H1 (cell line): ENCODE measurements at regions not wholly inside any gene's neighbourhood (a gene's known extent, or its start where the extent isn't known, plus 50 kb on each side); places are given as distances from the start of the nearest gene placed in this dataset.

Experiments used
- CTCF ChIA-PET: fragments of 300-600 bp; sonication (Branson Sonifier 250); formaldehyde crosslinking; loops from one replicate; lab custom pipeline; 2021; ENCODE audit not compliant: partially characterized antibody; lab: Charles Lee
- POLR2A ChIA-PET: fragments of 300-600 bp; sonication (Branson Sonifier 250); formaldehyde crosslinking; loops from one replicate; lab custom pipeline; 2021; ENCODE audit warnings: inconsistent platforms; ENCODE audit not compliant: partially characterized antibody; lab: Charles Lee
- DNase-seq, 2 experiments: peaks; one replicate each; pipeline versions ENCODE4 v3.0.0 to v3.0.0-alpha.2; 2010 to 2022; ENCODE audit warnings: low spot score in 2 of 2, low read depth in 1 of 2, mixed read lengths in 1 of 2
- FAIRE-seq: peaks from 2 replicates; lab custom pipeline; 2011; peaks lifted over from hg19 to GRCh38; lab: Jason Lieb, UNC
- H2AFZ ChIP-seq: 2 replicates; pipeline ENCODE4 v1.8.1; 2012; ENCODE audit warnings: low read length, inconsistent platforms
- H2AK5ac ChIP-seq: 2 replicates; pipeline ENCODE4 v1.6.1; 2013; ENCODE audit warnings: low read depth, low read length
- H2BK120ac ChIP-seq: replicated peaks from 2 replicates; pipeline ENCODE3; 2013; ENCODE audit warnings: low read depth, low read length, inconsistent platforms
- H2BK12ac ChIP-seq: 2 replicates; pipeline ENCODE4 v1.6.1; 2013; ENCODE audit warnings: low read depth, low read length
- H2BK15ac ChIP-seq: 2 replicates; pipeline ENCODE4 v1.6.1; 2013; ENCODE audit warnings: low read length
- H2BK20ac ChIP-seq: 2 replicates; pipeline ENCODE4 v1.6.1; 2013; ENCODE audit warnings: low read length
- H2BK5ac ChIP-seq: 2 replicates; pipeline ENCODE4 v1.6.1; 2013; ENCODE audit warnings: low read depth, low read length
- H3K14ac ChIP-seq: 2 replicates; pipeline ENCODE4 v1.6.1; 2013; ENCODE audit warnings: inconsistent platforms; ENCODE audit not compliant: insufficient read length
- H3K18ac ChIP-seq: 2 replicates; pipeline ENCODE4 v1.6.1; 2013; ENCODE audit warnings: low read length; ENCODE audit errors: extremely low read depth
- H3K23ac ChIP-seq: 2 replicates; pipeline ENCODE4 v1.6.1; 2013; ENCODE audit warnings: inconsistent platforms; ENCODE audit not compliant: insufficient read length
- H3K23me2 ChIP-seq: 2 replicates; pipeline ENCODE4 v1.6.1; 2013; ENCODE audit warnings: low read depth, low read length
- H3K27ac ChIP-seq: 2 replicates; pipeline ENCODE4 v1.6.1; 2011; ENCODE audit warnings: low read depth, low read length, inconsistent platforms
- H3K27me3 ChIP-seq, 4 experiments: replicated peaks in 1 of 4; 1 replicate in 1 of 4; 2 replicates in 3 of 4; pipeline versions ENCODE4 v1.6.1 to v1.8.1; 2011 to 2013; ENCODE audit warnings: low read length in 3 of 4, mild to moderate bottlenecking in 3 of 4, inconsistent platforms in 2 of 4, mixed read lengths in 2 of 4, moderate library complexity in 1 of 4; ENCODE audit not compliant: control insufficient read depth in 3 of 4, insufficient read depth in 3 of 4; ENCODE audit errors: extremely low read depth in 1 of 4
- H3K36me3 ChIP-seq, 4 experiments: 2 replicates each; pipeline versions ENCODE4 v1.6.1 to v1.8.1; 2011 to 2013; ENCODE audit warnings: mild to moderate bottlenecking in 4 of 4, low read length in 3 of 4, moderate library complexity in 2 of 4, control low read depth in 1 of 4, inconsistent platforms in 1 of 4; ENCODE audit not compliant: insufficient read depth in 4 of 4, control insufficient read depth in 2 of 4
- H3K4ac ChIP-seq: replicated peaks from 2 replicates; pipeline ENCODE3; 2013; ENCODE audit warnings: low read length, low read depth, mixed read lengths, inconsistent platforms; ENCODE audit not compliant: insufficient read length
- H3K4me1 ChIP-seq, 4 experiments: replicated peaks in 1 of 4; 1 replicate in 1 of 4; 2 replicates in 3 of 4; pipeline versions ENCODE4 v1.6.1 to v1.8.1; 2011 to 2013; ENCODE audit warnings: low read length in 3 of 4, inconsistent platforms in 2 of 4, mixed read lengths in 1 of 4; ENCODE audit not compliant: insufficient read depth in 4 of 4, control insufficient read depth in 3 of 4
- H3K4me2 ChIP-seq, 2 experiments: 2 replicates each; pipeline versions ENCODE4 v1.6.1 to v1.8.1; 2011 to 2013; ENCODE audit warnings: low read depth in 2 of 2, low read length in 2 of 2, control low read depth in 1 of 2, inconsistent platforms in 1 of 2, mild to moderate bottlenecking in 1 of 2; ENCODE audit not compliant: insufficient read depth in 1 of 2
- H3K4me3 ChIP-seq, 4 experiments: fragments of 200-600, 300-600 bp in 1 of 4; sonication (generic), shearing (Covaris generic), sonication (Bioruptor Twin) in 1 of 4; 2 replicates each; pipeline versions ENCODE4 v1.5.1 to v1.8.1; 2011 to 2016; ENCODE audit warnings: low read length in 4 of 4, low read depth in 3 of 4, control low read depth in 2 of 4, inconsistent platforms in 2 of 4, mild to moderate bottlenecking in 2 of 4, mixed read lengths in 1 of 4, moderate library complexity in 1 of 4; ENCODE audit not compliant: insufficient read depth in 2 of 4; ENCODE audit errors: extremely low read depth in 1 of 4
- H3K56ac ChIP-seq: replicated peaks from 2 replicates; pipeline ENCODE3; 2013; ENCODE audit warnings: low read depth, mild to moderate bottlenecking, mixed read lengths, low read length, inconsistent platforms; ENCODE audit not compliant: insufficient read length
- H3K79me1 ChIP-seq: 2 replicates; pipeline ENCODE4 v1.6.1; 2013; ENCODE audit warnings: low read depth, low read length, control low read depth
- H3K79me2 ChIP-seq, 2 experiments: 2 replicates each; pipeline versions ENCODE4 v1.6.1 to v1.8.1; 2012 to 2013; ENCODE audit warnings: low read length in 2 of 2, mild to moderate bottlenecking in 2 of 2, inconsistent platforms in 1 of 2; ENCODE audit not compliant: insufficient read depth in 2 of 2, control insufficient read depth in 1 of 2
- H3K9ac ChIP-seq, 4 experiments: replicated peaks in 1 of 4; 1 replicate in 1 of 4; 2 replicates in 3 of 4; pipeline versions ENCODE4 v1.6.1 to v1.8.1; 2011 to 2013; ENCODE audit warnings: low read depth in 3 of 4, low read length in 3 of 4, control low read depth in 2 of 4, mild to moderate bottlenecking in 2 of 4, moderate library complexity in 2 of 4, inconsistent platforms in 1 of 4; ENCODE audit errors: extremely low read depth in 1 of 4
- H3K9me3 ChIP-seq, 2 experiments: 2 replicates each; pipeline versions ENCODE4 v1.6.1 to v1.8.1; 2012 to 2013; ENCODE audit warnings: mild to moderate bottlenecking in 2 of 2, moderate library complexity in 2 of 2, control low read depth in 1 of 2, inconsistent platforms in 1 of 2, low read depth in 1 of 2, low read length in 1 of 2, mixed read lengths in 1 of 2; ENCODE audit not compliant: insufficient read depth in 2 of 2
- H4K20me1 ChIP-seq, 2 experiments: replicated peaks in 1 of 2; 2 replicates each; pipeline versions ENCODE3 to v1.8.1; 2011 to 2013; ENCODE audit warnings: inconsistent platforms in 2 of 2, low read length in 2 of 2, mild to moderate bottlenecking in 1 of 2; ENCODE audit not compliant: insufficient read depth in 2 of 2, control insufficient read depth in 1 of 2
- H4K5ac ChIP-seq: 2 replicates; pipeline ENCODE4 v1.6.1; 2013; ENCODE audit warnings: low read length, low read depth, mixed read lengths, inconsistent platforms; ENCODE audit not compliant: insufficient read length
- H4K8ac ChIP-seq: 2 replicates; pipeline ENCODE4 v1.8.0; 2013; ENCODE audit warnings: mild to moderate bottlenecking, moderate library complexity, low read length, inconsistent platforms; ENCODE audit not compliant: insufficient read depth; ENCODE audit errors: extremely low read depth
- H4K91ac ChIP-seq: replicated peaks from 2 replicates; pipeline ENCODE3; 2013; ENCODE audit warnings: low read length, mixed read lengths, inconsistent platforms; ENCODE audit not compliant: insufficient read length
- CHD1 ChIP-seq: IDR thresholded peaks from 2 replicates; pipeline ENCODE4 v1.6.1; 2012; ENCODE audit warnings: low read depth, low read length, improper control_type of control experiment
- RAD21 ChIP-seq, 2 experiments: IDR thresholded peaks in 1 of 2; conservative IDR thresholded peaks in 1 of 2; 2 replicates each; pipeline ENCODE4 v1.6.1; 2011; ENCODE audit warnings: low read depth in 2 of 2, low read length in 2 of 2, improper control_type of control experiment in 1 of 2, inconsistent platforms in 1 of 2, mild to moderate bottlenecking in 1 of 2, moderate library complexity in 1 of 2
- WGBS, 2 experiments: shearing (Covaris generic) in 1 of 2; methylation state at CpG; one replicate each; pipeline versions ENCODE4 v1.1.6 to v1.1.7; 2013 to 2015; ENCODE audit warnings: low lambda C conversion rate in 2 of 2, mixed read lengths in 2 of 2, inconsistent platforms in 1 of 2, low coverage in 1 of 2, missing lambda C conversion rate in 1 of 2; ENCODE audit not compliant: insufficient replicate concordance in 2 of 2, insufficient coverage in 1 of 2, insufficient read length in 1 of 2; ENCODE audit errors: extremely low coverage in 1 of 2, missing lambda C conversion rate in 1 of 2; 5-methylcytosine and 5-hydroxymethylcytosine counted together
- TF ChIP-seq, protein P1 (sequence below), 3 experiments: IDR thresholded peaks; 1 replicate in 2 of 3; 2 replicates in 1 of 3; pipeline versions ENCODE4 v1.5.1 to v1.6.1; 2011; ENCODE audit warnings: low read length in 3 of 3, mild to moderate bottlenecking in 3 of 3, inconsistent platforms in 2 of 3, low read depth in 1 of 3, moderate library complexity in 1 of 3; ENCODE audit not compliant: insufficient read depth in 1 of 3; ENCODE audit errors: control extremely low read depth in 1 of 3

DNA sequence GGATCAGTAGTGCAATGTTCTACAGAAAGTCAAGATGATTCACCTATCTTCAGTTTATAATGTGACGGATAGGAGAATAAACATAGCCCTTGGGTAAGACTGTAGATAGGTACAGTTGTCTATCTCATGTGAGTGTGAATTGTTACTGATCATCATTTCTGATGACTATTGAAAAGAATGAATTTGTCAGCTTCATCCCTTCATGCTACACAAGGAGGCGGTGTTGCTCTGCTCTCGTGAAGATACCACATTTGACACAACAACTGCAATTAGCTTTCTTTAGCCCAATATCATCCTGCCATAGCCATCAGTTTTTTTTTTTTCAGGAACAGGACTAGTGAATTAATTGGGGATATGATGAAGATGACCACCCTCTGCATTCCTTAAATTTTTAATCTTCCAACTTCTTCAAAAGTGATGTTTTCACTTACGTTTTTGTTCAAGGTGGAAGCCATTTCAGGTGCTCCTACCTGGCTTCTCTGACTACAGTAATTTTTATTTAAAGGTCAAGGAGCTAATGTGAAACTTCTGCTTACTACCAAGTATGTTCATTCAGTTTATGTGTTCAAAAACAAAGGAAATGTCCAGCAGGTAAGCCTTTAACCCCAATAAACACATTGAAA lies 152.9 kb upstream of the MOCS2 start:
- CTCF ChIA-PET, result interaction anchor here (0.5 to 2.9 kb wide), 23 partner anchors 12 to 1227 kb away, joined by 3 to 14 read pairs (median 3); partner anchors contain the start of gene FST
- WGBS, 2 experiments, result 77% methylated on average over 4 of the region's 4 CpGs; no CpG with 5 or more reads in 1 of the 2 experiments
- FAIRE-seq, result peak; percentile 90

More for the DNA sequence above, 152.9 kb upstream of the MOCS2 start:
- no peak overlapping the region for H2BK120ac ChIP-seq
- H2BK12ac ChIP-seq, result no peak overlapping the region
- no peak overlapping the region for H2BK20ac ChIP-seq
- no peaks in the 10 kb centered on the region for H3K36me3 ChIP-seq
- no peak overlapping the region for H3K4ac ChIP-seq
- no peak overlapping the region for H2AK5ac ChIP-seq
- H3K9ac ChIP-seq, result no peak overlapping the region
- H3K27me3 ChIP-seq, result no peaks in the 10 kb centered on the region
- H3K4me2 ChIP-seq, result no peak overlapping the region
- TF ChIP-seq RAD21 (IDR thresholded peaks at IDR 0.05 in 1 of 2, conservative IDR thresholded peaks at IDR 0.05 in 1 of 2; ENCODE audit: low read depth in 2 of 2, low read length in 2 of 2) (peak; percentile 88 to 89), CHD1 (no peak)
- TF ChIP-seq, protein P1, sequence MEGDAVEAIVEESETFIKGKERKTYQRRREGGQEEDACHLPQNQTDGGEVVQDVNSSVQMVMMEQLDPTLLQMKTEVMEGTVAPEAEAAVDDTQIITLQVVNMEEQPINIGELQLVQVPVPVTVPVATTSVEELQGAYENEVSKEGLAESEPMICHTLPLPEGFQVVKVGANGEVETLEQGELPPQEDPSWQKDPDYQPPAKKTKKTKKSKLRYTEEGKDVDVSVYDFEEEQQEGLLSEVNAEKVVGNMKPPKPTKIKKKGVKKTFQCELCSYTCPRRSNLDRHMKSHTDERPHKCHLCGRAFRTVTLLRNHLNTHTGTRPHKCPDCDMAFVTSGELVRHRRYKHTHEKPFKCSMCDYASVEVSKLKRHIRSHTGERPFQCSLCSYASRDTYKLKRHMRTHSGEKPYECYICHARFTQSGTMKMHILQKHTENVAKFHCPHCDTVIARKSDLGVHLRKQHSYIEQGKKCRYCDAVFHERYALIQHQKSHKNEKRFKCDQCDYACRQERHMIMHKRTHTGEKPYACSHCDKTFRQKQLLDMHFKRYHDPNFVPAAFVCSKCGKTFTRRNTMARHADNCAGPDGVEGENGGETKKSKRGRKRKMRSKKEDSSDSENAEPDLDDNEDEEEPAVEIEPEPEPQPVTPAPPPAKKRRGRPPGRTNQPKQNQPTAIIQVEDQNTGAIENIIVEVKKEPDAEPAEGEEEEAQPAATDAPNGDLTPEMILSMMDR (IDR thresholded peaks at IDR 0.05; ENCODE audit: control extremely low read depth in 1 of 3, insufficient read depth in 1 of 3, low read depth in 1 of 3, low read length in 3 of 3), result peak in 2 of 3 experiments; percentile 63 to 75; a peak in 3 of 4 replicates
- TF ChIP-seq, all 59 proteins: peak for 2
- no peak overlapping the region for H2BK15ac ChIP-seq
- no peak overlapping the region for H3K14ac ChIP-seq
- H3K9me3 ChIP-seq, result peaks cover under 1 to 2% of the 10 kb centered on the region in 2 experiments; a peak in 3 of 4 replicates
- H2AFZ ChIP-seq, result no peak overlapping the region
- no peak overlapping the region for H3K56ac ChIP-seq
- no peaks in the 10 kb centered on the region for H4K20me1 ChIP-seq
- H3K18ac ChIP-seq, result no peak overlapping the region
- no peak overlapping the region for H4K91ac ChIP-seq
- no peak overlapping the region for H2BK5ac ChIP-seq
- H3K23ac ChIP-seq, result no peak overlapping the region
- no peaks in the 10 kb centered on the region for H3K4me1 ChIP-seq
- H4K8ac ChIP-seq, result no peak overlapping the region
- no peak overlapping the region for H3K27ac ChIP-seq
- H4K5ac ChIP-seq, result no peak overlapping the region
- H3K79me1 ChIP-seq, result no peaks in the 10 kb centered on the region; the same call in 1 of the 2 replicates
- no peaks in the 10 kb centered on the region for H3K23me2 ChIP-seq
- no peak for DNase-seq
- no peak overlapping the region for H3K4me3 ChIP-seq
- H3K79me2 ChIP-seq, result no peaks in the 10 kb centered on the region
- POLR2A ChIA-PET, result interaction anchor here (0.8 kb wide), 1 partner anchor 124 kb away, joined by 3 read pairs; no protein-coding TSS in a partner anchor
